ENCODE measurements at regions not wholly inside any gene's neighbourhood (a gene's known extent, or its start where the extent isn't known, plus 50 kb on each side); places are given as distances from the start of the nearest gene placed in this dataset.

DNA sequence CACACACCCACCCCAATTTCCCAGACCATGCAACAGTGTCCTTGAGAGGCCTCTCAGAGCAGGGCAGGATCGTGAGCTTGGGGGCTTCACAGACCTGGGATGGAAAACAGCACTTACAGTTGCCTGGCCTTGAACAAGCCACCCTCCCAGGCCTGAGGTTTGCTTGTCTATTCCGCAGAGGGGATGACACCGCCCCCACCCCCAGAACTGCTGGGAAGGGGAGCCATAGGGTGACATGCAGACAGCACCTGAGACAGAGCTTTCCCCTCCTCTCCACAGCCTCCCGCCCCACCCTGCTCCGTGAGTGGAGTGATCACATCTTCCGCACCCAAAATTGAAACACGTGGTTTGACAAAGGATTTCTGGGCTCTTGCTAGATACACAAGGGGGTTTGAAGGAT is 131.5 kb upstream of the TNRC6C start (continued):
- TF ChIP-seq ZNF232 (CRISPR knock-in tag; IDR thresholded peaks at IDR 0.05) (no peak), MXD4 (CRISPR knock-in tag; IDR thresholded peaks at IDR 0.05; ENCODE audit: borderline replicate concordance) (no peak), ATF3 (CRISPR knock-in tag; conservative IDR thresholded peaks at IDR 0.05) (no peak), PRDM15 (CRISPR knock-in tag; IDR thresholded peaks at IDR 0.05) (no peak), KAT7 (CRISPR knock-in tag; IDR thresholded peaks at IDR 0.05; ENCODE audit: borderline replicate concordance) (no peak), ZNF396 (CRISPR knock-in tag; IDR thresholded peaks at IDR 0.05; ENCODE audit: borderline replicate concordance) (no peak), JAZF1 (CRISPR knock-in tag; IDR thresholded peaks at IDR 0.05) (no peak), CBFB (CRISPR knock-in tag; IDR thresholded peaks at IDR 0.05; ENCODE audit: low read depth) (no peak)

- Mint-ChIP-seq H3K27me3 (ENCODE audit: low read depth) (peaks cover 2% of the 10 kb centered on the region), H3K4me3 (no peak overlapping the region), H3K27ac (no peak overlapping the region), H3K4me1 (peaks cover 63% of the 10 kb centered on the region), H3K36me3 (no peaks in the 10 kb centered on the region), H3K9me3 (no peaks in the 10 kb centered on the region)
- DNase-seq (ENCODE audit: low spot score) (no peak), ATAC-seq (no peak)
- POLR2A ChIA-PET, result interaction anchor here (0.6 kb wide), 1 partner anchor 91 kb away, joined by 5 read pairs; no protein-coding TSS in a partner anchor
- TF ChIP-seq CREB1 (CRISPR knock-in tag; IDR thresholded peaks at IDR 0.05) (no peak), JAZF1 (CRISPR knock-in tag; IDR thresholded peaks at IDR 0.05) (no peak), ZNF423 (CRISPR knock-in tag; IDR thresholded peaks at IDR 0.05) (no peak), CBFB (CRISPR knock-in tag; IDR thresholded peaks at IDR 0.05; ENCODE audit: low read depth) (no peak), ZNF396 (CRISPR knock-in tag; IDR thresholded peaks at IDR 0.05; ENCODE audit: borderline replicate concordance) (no peak), SP1 (CRISPR knock-in tag; conservative IDR thresholded peaks at IDR 0.05) (no peak), IRF1 (CRISPR knock-in tag; IDR thresholded peaks at IDR 0.05) (no peak), KAT7 (CRISPR knock-in tag; IDR thresholded peaks at IDR 0.05; ENCODE audit: borderline replicate concordance) (no peak), GRHL2 (CRISPR knock-in tag; IDR thresholded peaks at IDR 0.05; ENCODE audit: insufficient replicate concordance, severe bottlenecking) (no peak), HMGA2 (CRISPR knock-in tag; IDR thresholded peaks at IDR 0.05) (no peak), FOXJ3 (CRISPR knock-in tag; IDR thresholded peaks at IDR 0.05; ENCODE audit: borderline replicate concordance) (no peak), TP53 (CRISPR knock-in tag; IDR thresholded peaks at IDR 0.05) (no peak), NR3C1 (CRISPR knock-in tag; conservative IDR thresholded peaks at IDR 0.05; ENCODE audit: low read depth) (no peak), SOX15 (CRISPR knock-in tag; IDR thresholded peaks at IDR 0.05) (no peak), NFATC4 (CRISPR knock-in tag; IDR thresholded peaks at IDR 0.05) (no peak), GABPB1 (CRISPR knock-in tag; IDR thresholded peaks at IDR 0.05) (no peak), ZBTB21 (CRISPR knock-in tag; IDR thresholded peaks at IDR 0.05; ENCODE audit: borderline replicate concordance) (no peak)
- TF ChIP-seq, protein P1, sequence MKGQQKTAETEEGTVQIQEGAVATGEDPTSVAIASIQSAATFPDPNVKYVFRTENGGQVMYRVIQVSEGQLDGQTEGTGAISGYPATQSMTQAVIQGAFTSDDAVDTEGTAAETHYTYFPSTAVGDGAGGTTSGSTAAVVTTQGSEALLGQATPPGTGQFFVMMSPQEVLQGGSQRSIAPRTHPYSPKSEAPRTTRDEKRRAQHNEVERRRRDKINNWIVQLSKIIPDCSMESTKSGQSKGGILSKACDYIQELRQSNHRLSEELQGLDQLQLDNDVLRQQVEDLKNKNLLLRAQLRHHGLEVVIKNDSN (CRISPR knock-in tag; IDR thresholded peaks at IDR 0.05), result no peak
- TF ChIP-seq, protein P2, sequence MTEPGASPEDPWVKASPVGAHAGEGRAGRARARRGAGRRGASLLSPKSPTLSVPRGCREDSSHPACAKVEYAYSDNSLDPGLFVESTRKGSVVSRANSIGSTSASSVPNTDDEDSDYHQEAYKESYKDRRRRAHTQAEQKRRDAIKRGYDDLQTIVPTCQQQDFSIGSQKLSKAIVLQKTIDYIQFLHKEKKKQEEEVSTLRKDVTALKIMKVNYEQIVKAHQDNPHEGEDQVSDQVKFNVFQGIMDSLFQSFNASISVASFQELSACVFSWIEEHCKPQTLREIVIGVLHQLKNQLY (CRISPR knock-in tag; IDR thresholded peaks at IDR 0.05), result no peak
- TF ChIP-seq, protein P3, sequence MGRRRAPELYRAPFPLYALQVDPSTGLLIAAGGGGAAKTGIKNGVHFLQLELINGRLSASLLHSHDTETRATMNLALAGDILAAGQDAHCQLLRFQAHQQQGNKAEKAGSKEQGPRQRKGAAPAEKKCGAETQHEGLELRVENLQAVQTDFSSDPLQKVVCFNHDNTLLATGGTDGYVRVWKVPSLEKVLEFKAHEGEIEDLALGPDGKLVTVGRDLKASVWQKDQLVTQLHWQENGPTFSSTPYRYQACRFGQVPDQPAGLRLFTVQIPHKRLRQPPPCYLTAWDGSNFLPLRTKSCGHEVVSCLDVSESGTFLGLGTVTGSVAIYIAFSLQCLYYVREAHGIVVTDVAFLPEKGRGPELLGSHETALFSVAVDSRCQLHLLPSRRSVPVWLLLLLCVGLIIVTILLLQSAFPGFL (CRISPR knock-in tag; IDR thresholded peaks at IDR 0.05; ENCODE audit: borderline replicate concordance), result no peak
- CTCF ChIA-PET, result interaction anchor here (0.6 to 1.3 kb wide), 2 partner anchors 10 to 65 kb away, joined by 3 to 7 read pairs; no protein-coding TSS in a partner anchor
Measured at GRCh38 chr17:77827511-77827910, 131.0 kb upstream of the TNRC6C start.

All from WTC11 (cell line).